ENCODE measurements at regions not wholly inside any gene's neighbourhood (a gene's known extent, or its start where the extent isn't known, plus 50 kb on each side); places are given as distances from the start of the nearest gene placed in this dataset.

DNA sequence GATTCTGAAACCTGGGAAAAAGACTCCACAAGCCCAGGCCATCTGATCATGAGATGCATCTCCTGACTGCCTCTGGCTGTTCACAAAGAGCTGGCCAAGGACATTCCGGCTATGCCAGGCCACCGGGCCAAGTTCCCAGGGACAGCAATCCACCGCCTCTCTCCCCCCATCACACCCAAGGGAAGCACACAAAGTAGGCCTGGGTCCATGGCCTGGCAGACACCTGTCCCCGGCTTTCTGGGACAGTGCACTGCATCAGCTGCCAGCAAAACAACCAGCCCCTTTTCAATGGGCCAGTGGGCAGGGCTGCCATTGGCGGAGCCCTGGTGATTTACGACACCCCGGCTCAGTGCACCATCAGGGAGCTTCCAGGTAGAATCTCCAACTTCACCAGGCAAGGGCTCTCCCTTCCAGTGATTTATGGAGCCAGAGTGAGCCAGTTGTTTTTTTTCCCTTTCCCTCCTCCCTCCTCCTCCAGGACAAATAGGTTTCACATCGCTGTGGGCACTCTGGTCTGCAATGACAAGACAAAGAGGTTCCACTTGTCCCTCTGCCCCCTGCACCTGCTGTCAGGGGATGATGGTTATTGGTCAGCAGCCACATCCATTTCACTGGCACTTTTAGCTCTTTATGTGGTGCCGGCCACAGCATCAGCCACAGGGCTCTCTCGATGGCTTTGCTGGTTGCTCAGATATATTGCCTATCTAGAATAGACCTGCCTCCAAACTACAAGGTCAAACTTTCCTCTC lies 149.6 kb downstream of the SLC38A6 start:
- H3K4me1 ChIP-seq (ENCODE audit: insufficient read depth, low read length) = no peaks in the 10 kb centered on the region
- H3K4me3 Mint-ChIP-seq = no peak overlapping the region
- peaks cover 25 to 38% of the 10 kb centered on the region in 2 donors for H3K27me3 Mint-ChIP-seq
- H3K36me3 Mint-ChIP-seq = no peaks in the 10 kb centered on the region
- no peaks in the 10 kb centered on the region for H3K27me3 ChIP-seq (ENCODE audit: insufficient read depth, low read length, poor library complexity, severe bottlenecking)
- H3K4me3 ChIP-seq (ENCODE audit: low read length) = no peak overlapping the region
- ChIA-PET CTCF (no interaction called here), POLR2A (no interaction called here)
- no peak overlapping the region for H3K27ac Mint-ChIP-seq
- DNase-seq = no peak
- H3K36me3 ChIP-seq (ENCODE audit: insufficient read depth, low read length) = no peaks in the 10 kb centered on the region
- H3K9me3 Mint-ChIP-seq = no peaks in the 10 kb centered on the region
- no peaks in the 10 kb centered on the region for H3K4me1 Mint-ChIP-seq
- H3K27ac ChIP-seq (ENCODE audit: low read depth, low read length) = no peak overlapping the region
- no peaks in the 10 kb centered on the region for H3K9me3 ChIP-seq (ENCODE audit: low read length)

DNA sequence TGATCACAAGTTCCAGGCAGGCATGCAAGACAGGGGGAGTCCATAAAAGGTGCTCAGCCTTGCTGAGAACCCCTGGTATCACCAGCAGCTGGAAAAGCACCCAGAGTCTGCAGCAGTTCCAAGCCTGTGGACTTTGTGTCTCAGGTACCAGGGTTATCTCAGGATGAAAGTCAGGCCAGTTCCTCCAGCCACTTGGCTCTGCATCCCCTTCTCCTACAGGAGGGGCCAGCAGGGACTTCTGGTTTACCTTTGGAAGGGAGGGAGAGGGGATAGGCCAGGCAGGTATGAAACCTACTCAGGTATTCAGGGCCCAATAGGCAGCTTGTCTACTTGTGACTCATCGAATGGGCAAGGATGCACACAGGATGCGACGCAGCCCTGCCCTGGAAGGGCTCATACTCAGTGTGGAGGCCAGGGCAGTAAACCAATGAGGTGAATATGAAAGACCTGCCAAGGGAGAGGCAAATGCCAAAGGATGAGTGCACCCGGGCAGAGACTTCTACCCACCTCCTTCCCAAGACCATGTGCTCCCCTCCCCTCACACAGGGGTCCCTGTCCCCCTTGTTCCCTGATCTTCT lies 148.2 kb downstream of the SLC38A6 start:
- H3K9me3 Mint-ChIP-seq = no peaks in the 10 kb centered on the region
- Histone ChIP-seq H3K27me3 (ENCODE audit: insufficient read depth, low read length, poor library complexity, severe bottlenecking) (no peaks in the 10 kb centered on the region), H3K4me1 (ENCODE audit: insufficient read depth, low read length) (no peaks in the 10 kb centered on the region), H3K27ac (ENCODE audit: low read depth, low read length) (no peak overlapping the region), H3K9me3 (ENCODE audit: low read length) (no peaks in the 10 kb centered on the region), H3K4me3 (ENCODE audit: low read length) (no peak overlapping the region), H3K36me3 (ENCODE audit: insufficient read depth, low read length) (no peaks in the 10 kb centered on the region)
- H3K36me3 Mint-ChIP-seq = no peaks in the 10 kb centered on the region
- no peak overlapping the region for H3K27ac Mint-ChIP-seq
- ChIA-PET CTCF (no interaction called here), POLR2A (no interaction called here)
- peaks cover 22 to 29% of the 10 kb centered on the region in 2 donors for H3K27me3 Mint-ChIP-seq
- no peaks in the 10 kb centered on the region for H3K4me1 Mint-ChIP-seq
- no peak for DNase-seq
- no peak overlapping the region for H3K4me3 Mint-ChIP-seq

DNA sequence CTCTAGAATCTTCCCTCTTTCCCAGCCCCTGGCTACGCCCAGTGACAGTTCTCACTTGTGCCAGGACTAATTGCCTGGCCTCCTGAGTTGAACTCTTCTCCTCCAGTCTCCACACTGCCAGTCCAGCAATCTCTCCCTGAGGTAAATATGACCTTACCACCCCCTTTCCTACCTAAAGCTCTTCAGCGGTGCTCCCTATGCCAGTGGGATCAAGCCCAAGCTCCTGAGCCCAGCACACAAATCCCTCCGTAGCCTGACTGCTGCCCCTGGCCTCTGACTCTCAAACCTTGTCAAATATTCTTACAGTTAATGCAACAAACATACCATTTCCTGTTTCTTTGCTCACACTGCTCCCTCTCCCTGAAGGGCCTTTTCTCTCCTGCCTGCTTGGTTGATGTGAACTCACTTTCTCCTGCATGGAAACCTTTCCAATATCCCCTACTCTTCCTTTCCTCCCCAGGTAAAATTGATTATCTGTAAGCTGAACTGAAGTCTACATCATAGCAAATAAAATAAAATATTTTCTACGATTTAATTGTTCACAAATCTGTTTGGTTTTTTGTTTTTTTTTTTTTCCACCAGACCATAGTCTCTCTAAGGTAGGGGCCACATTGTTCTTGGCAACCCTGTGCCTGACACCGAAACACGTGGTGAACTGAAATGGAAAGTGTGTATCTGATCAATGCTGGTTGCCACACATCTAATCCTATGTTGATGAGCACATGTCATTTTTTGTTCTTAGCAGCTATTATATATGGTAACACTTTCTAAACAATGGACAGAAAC lies 147.5 kb downstream of the SLC38A6 start:
- ChIA-PET POLR2A (no interaction called here), CTCF (no interaction called here)
- Histone ChIP-seq H3K36me3 (ENCODE audit: insufficient read depth, low read length) (no peaks in the 10 kb centered on the region), H3K27ac (ENCODE audit: low read depth, low read length) (no peak overlapping the region), H3K27me3 (ENCODE audit: insufficient read depth, low read length, poor library complexity, severe bottlenecking) (no peaks in the 10 kb centered on the region), H3K9me3 (ENCODE audit: low read length) (no peaks in the 10 kb centered on the region), H3K4me1 (ENCODE audit: insufficient read depth, low read length) (no peaks in the 10 kb centered on the region), H3K4me3 (ENCODE audit: low read length) (no peak overlapping the region)
- H3K4me1 Mint-ChIP-seq = no peaks in the 10 kb centered on the region
- peak overlapping the region in 1 of 8 donors; percentile 48 for H3K27ac Mint-ChIP-seq
- H3K4me3 Mint-ChIP-seq = no peak overlapping the region
- no peak for DNase-seq
- H3K27me3 Mint-ChIP-seq = peaks cover 22 to 24% of the 10 kb centered on the region in 2 donors
- peaks cover 0 to 2% (median 0%) of the 10 kb centered on the region in 5 donors for H3K9me3 Mint-ChIP-seq
- H3K36me3 Mint-ChIP-seq = no peaks in the 10 kb centered on the region

DNA sequence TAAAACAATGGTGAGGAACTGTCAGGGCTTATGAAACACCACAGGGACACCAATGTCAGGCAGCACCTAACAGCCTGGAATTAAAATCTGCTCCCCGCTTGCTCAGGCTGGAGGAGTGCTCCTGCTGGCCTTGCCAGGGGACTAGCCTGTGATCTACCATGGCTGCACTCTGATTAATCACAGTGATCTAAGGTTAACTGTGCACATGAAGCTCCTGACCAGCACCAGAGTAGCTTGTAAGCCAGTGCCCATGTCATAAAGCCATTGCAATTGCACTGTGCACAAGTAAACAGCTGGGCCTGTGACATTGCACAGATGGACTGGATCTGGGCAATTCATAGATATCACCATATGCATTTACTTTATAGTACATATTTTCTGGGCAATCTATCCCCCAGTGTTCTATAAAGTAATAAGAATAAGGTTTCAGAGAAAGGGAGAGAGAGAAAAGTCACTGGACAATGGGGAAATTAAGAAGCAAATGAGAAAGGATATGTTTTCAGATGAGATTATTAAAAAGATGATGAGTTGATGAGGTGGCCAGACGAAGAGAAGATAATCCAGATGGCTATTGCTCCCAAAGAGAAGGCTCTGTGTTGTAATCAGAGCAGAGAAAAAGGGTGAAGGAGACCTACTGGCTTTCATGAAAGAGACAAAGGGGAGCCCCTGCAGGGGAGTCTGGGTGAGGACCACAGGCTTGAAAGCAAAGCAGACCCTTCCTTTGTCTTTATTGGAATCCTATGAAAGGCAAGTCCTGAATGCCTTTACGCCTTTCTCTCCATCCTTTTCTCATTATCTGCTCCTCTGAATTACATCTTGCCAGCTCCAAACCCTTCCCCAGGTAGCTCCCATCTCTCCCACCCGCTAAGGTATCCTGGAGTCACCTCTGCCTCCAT lies 145.8 kb downstream of the SLC38A6 start:
- ChIA-PET CTCF (no interaction called here), POLR2A (no interaction called here)
- Mint-ChIP-seq H3K9me3 (peaks cover 0 to 2% (median 0%) of the 10 kb centered on the region in 5 donors), H3K27ac (no peak overlapping the region), H3K36me3 (no peaks in the 10 kb centered on the region), H3K27me3 (peaks cover 17 to 20% of the 10 kb centered on the region in 2 donors), H3K4me3 (no peak overlapping the region), H3K4me1 (no peaks in the 10 kb centered on the region)
- no peak overlapping the region for H3K27ac ChIP-seq (ENCODE audit: low read depth, low read length)
- H3K27me3 ChIP-seq (ENCODE audit: insufficient read depth, low read length, poor library complexity, severe bottlenecking) = no peaks in the 10 kb centered on the region
- DNase-seq = no peak
- no peaks in the 10 kb centered on the region for H3K36me3 ChIP-seq (ENCODE audit: insufficient read depth, low read length)
- H3K4me1 ChIP-seq (ENCODE audit: insufficient read depth, low read length) = no peaks in the 10 kb centered on the region
- H3K9me3 ChIP-seq (ENCODE audit: low read length) = no peaks in the 10 kb centered on the region
- H3K4me3 ChIP-seq (ENCODE audit: low read length) = no peak overlapping the region

DNA sequence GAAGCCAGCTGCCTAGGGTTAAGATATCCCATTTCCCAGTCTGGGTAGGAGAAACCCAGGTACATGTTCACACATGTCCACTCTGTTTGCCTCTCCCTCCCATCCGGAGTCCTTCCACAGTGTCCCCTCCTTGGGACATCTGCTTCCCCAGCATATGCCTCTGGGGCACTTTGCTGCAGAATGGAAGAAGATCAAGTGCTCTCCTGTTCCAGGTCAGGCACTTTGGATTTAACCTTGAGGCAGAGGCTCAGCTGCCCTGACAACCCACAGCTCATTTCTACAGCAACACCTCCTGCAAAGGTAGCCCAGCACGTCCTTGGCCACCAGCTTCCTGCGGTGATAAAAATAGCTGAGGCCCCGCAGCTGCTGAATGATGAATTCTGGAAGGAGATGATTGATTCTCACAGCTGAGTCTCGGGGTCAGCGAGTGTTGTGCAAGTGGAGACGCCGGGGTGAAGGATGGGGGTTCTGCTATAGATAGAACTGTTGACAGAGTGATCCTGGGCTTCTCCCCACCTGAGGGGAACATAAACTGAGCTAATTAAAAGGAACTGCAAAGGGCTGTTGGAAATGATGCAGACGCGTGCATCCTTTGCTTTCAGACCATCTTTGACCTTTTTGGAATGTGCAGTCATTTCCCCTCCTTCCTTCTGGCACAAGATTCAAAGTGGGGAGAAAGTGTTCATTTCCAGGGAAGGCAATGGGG lies 145.0 kb downstream of the SLC38A6 start:
- CTCF ChIA-PET = no interaction called here
- H3K36me3 Mint-ChIP-seq = no peaks in the 10 kb centered on the region
- no peak for DNase-seq
- H3K4me1 ChIP-seq (ENCODE audit: insufficient read depth, low read length) = no peaks in the 10 kb centered on the region
- no peaks in the 10 kb centered on the region for H3K36me3 ChIP-seq (ENCODE audit: insufficient read depth, low read length)
- peaks cover 0 to 2% (median 0%) of the 10 kb centered on the region in 5 donors for H3K9me3 Mint-ChIP-seq
- POLR2A ChIA-PET = interaction anchor here (0.6 kb wide), 1 partner anchor 693 kb away, joined by 3 read pairs; no protein-coding TSS in a partner anchor
- no peak overlapping the region for H3K27ac ChIP-seq (ENCODE audit: low read depth, low read length)
- H3K27ac Mint-ChIP-seq = no peak overlapping the region
- no peaks in the 10 kb centered on the region for H3K27me3 ChIP-seq (ENCODE audit: insufficient read depth, low read length, poor library complexity, severe bottlenecking)
- no peaks in the 10 kb centered on the region for H3K4me1 Mint-ChIP-seq
- no peak overlapping the region for H3K4me3 ChIP-seq (ENCODE audit: low read length)
- H3K9me3 ChIP-seq (ENCODE audit: low read length) = no peaks in the 10 kb centered on the region
- no peak overlapping the region for H3K4me3 Mint-ChIP-seq
- H3K27me3 Mint-ChIP-seq = peaks cover 16 to 17% of the 10 kb centered on the region in 2 donors

DNA sequence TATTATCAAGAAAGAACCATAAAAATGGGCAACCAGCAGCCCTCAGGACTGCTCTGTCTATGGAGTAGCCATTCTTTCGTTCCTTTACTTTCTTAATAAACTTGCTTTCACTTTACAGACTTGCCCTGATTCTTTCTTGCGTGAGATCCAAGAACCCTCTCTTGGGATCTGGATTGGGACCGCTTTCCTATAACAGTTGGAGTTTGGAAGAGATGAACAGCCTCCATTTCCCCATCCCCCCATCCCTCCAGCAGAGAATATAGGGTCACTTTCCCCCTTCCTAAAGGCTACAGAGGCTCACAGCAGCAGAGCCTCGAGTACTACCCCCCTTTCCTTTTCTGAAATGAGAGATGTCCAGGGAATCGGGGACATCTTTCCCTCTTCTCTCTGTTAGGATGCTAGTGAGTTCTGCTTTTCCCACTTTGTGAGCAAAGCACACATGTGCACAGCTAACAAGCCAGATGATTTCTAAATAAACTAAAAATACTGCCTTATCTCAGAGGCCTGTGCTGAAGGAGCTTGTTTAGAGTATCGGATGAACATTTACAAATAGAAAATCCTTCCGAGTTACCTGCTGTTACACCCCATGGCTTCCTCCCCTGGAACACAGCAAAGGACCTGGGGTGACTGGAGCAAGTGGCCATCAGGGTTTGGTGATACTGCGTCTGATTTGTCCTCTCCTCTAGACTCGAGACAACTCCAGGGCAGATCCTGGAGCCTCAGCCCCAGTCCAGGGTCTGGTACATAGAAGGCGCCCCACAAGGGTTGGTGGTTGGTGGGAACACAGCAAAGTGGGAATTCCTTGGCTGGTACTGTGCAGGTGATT lies 144.2 kb downstream of the SLC38A6 start:
- CTCF ChIA-PET = no interaction called here
- H3K27ac ChIP-seq (ENCODE audit: low read depth, low read length) = no peak overlapping the region
- H3K9me3 ChIP-seq (ENCODE audit: low read length) = no peaks in the 10 kb centered on the region
- H3K4me1 Mint-ChIP-seq = peaks cover 3 to 4% (median 4%) of the 10 kb centered on the region in 3 donors
- H3K36me3 Mint-ChIP-seq = no peaks in the 10 kb centered on the region
- H3K4me3 Mint-ChIP-seq = no peak overlapping the region
- H3K27me3 ChIP-seq (ENCODE audit: insufficient read depth, low read length, poor library complexity, severe bottlenecking) = no peaks in the 10 kb centered on the region
- H3K4me1 ChIP-seq (ENCODE audit: insufficient read depth, low read length) = no peaks in the 10 kb centered on the region
- no peak for DNase-seq
- no peak overlapping the region for H3K4me3 ChIP-seq (ENCODE audit: low read length)
- POLR2A ChIA-PET = interaction anchor here (0.6 kb wide), 1 partner anchor 694 kb away, joined by 3 read pairs; no protein-coding TSS in a partner anchor
- no peak overlapping the region for H3K27ac Mint-ChIP-seq
- H3K27me3 Mint-ChIP-seq = peaks cover 15 to 17% of the 10 kb centered on the region in 2 donors
- H3K9me3 Mint-ChIP-seq = peaks cover 0 to 2% (median 2%) of the 10 kb centered on the region in 5 donors
- H3K36me3 ChIP-seq (ENCODE audit: insufficient read depth, low read length) = no peaks in the 10 kb centered on the region

DNA sequence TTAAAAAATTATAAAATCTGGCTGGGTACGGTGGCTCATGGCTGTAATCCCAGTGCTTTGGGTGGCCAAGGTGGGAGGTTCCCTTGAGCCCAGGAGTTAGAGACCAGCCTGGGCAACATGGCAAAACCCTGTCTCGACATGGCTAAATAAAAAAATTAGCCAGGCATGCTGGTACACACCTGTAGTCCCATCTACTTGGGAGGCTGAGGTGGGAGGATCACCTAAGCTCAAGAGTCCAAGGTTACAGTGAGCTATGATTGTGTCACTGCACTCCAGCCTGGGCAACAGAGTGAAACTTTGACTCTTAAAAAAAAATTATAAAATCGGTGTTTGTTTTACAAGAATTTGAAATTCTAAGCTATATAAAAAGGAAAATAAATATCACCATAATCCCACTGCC lies 141.8 kb downstream of the SLC38A6 start:
- no peaks in the 10 kb centered on the region for H3K4me1 ChIP-seq (ENCODE audit: insufficient read depth, low read length)
- H3K9me3 ChIP-seq (ENCODE audit: low read length) = no peaks in the 10 kb centered on the region
- H3K27ac ChIP-seq (ENCODE audit: low read depth, low read length) = no peak overlapping the region
- Mint-ChIP-seq H3K36me3 (no peaks in the 10 kb centered on the region), H3K4me3 (no peak overlapping the region), H3K4me1 (peaks cover 3 to 5% (median 4%) of the 10 kb centered on the region in 3 donors), H3K27ac (no peak overlapping the region), H3K9me3 (peaks cover 0 to 2% (median 2%) of the 10 kb centered on the region in 5 donors), H3K27me3 (peaks cover 6 to 8% of the 10 kb centered on the region in 2 donors)
- POLR2A ChIA-PET = no interaction called here
- no peak for DNase-seq
- CTCF ChIA-PET = no interaction called here
- no peaks in the 10 kb centered on the region for H3K36me3 ChIP-seq (ENCODE audit: insufficient read depth, low read length)
- no peaks in the 10 kb centered on the region for H3K27me3 ChIP-seq (ENCODE audit: insufficient read depth, low read length, poor library complexity, severe bottlenecking)
- no peak overlapping the region for H3K4me3 ChIP-seq (ENCODE audit: low read length)
